SK-N-MC (cell line): ENCODE measurements at regions not wholly inside any gene's neighbourhood (a gene's known extent, or its start where the extent isn't known, plus 50 kb on each side); places are given as distances from the start of the nearest gene placed in this dataset.

ENCODE experiments used
- EZH2 ChIP-seq: fragments of 200-600 bp; sonication (generic); IDR thresholded peaks from one replicate; pipeline ENCODE4 v1.6.1; 2017; ENCODE audit warnings: antibody characterized with exemption
- POLR2AphosphoS5 ChIP-seq: IDR thresholded peaks from 2 replicates; pipeline ENCODE4 v1.6.1; 2012; ENCODE audit warnings: mild to moderate bottlenecking, low read depth, low read length, borderline replicate concordance

DNA sequence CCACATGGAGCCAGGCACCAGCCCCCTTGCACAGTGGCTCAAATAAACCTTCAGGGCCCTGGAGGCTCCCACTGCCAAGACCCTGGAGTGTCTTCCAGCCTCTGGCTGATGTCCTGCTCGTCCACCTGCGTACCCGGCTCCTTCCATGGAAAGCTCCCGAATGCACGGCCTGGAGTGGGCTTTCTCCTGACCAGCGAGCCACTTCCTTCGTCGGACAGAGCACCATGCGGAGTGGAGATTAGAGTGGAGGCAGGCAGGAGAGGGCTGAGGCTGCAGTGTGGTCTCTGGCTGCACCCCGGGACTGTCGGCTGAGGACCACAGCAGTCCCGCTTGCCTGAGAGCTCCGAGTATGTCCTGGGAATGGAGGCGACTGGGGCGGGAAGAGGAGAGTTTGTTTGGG, 93.7 kb upstream of the SFSWAP start:
- no peak for TF ChIP-seq POLR2AphosphoS5
- TF ChIP-seq EZH2: no peak
